OCI-LY3 (cell line): ENCODE measurements at regions not wholly inside any gene's neighbourhood (a gene's known extent, or its start where the extent isn't known, plus 50 kb on each side); places are given as distances from the start of the nearest gene placed in this dataset.

ENCODE experiments used
- H2AFZ ChIP-seq: fragments of 200-600, 300-600 bp; shearing (Covaris generic); 2 replicates; pipeline ENCODE4 v1.6.0; 2014; ENCODE audit warnings: antibody characterized with exemption, low read depth, low read length
- H3K27ac ChIP-seq: fragments of 200-600, 300-600 bp; sonication (generic); 2 replicates; pipeline ENCODE4 v1.5.1; 2014; ENCODE audit warnings: mild to moderate bottlenecking, low read length, moderate library complexity, mixed read lengths
- H3K27me3 ChIP-seq: fragments of 200-600, 300-600 bp; sonication (generic); 2 replicates; pipeline ENCODE4 v1.6.1; 2014; ENCODE audit warnings: low read depth, low read length, mixed read lengths
- H3K36me3 ChIP-seq: fragments of 200-600, 300-600 bp; sonication (generic); replicated peaks from 2 replicates; pipeline ENCODE3; 2014; ENCODE audit warnings: low read depth, low read length, mixed read lengths
- H3K4me1 ChIP-seq: fragments of 300-600, 200-600 bp; sonication (generic); 2 replicates; pipeline ENCODE4 v1.6.1; 2014; ENCODE audit warnings: low read length, mixed read lengths
- H3K4me2 ChIP-seq: fragments of 200-600, 300-600 bp; sonication (generic); 2 replicates; pipeline ENCODE4 v1.6.1; 2014; ENCODE audit warnings: low read length, mixed read lengths
- H3K4me3 ChIP-seq: fragments of 300-600, 200-600 bp; sonication (generic); 2 replicates; pipeline ENCODE4 v1.5.1; 2014; ENCODE audit warnings: antibody characterized with exemption, mild to moderate bottlenecking, low read length, moderate library complexity
- H3K79me2 ChIP-seq: fragments of 300-600, 200-600 bp; shearing (Covaris generic); 2 replicates; pipeline ENCODE4 v1.6.1; 2014; ENCODE audit warnings: mild to moderate bottlenecking, low read length, mixed read lengths
- H3K9ac ChIP-seq: fragments of 300-600, 200-600 bp; shearing (Covaris generic); 2 replicates; pipeline ENCODE4 v1.6.0; 2014; ENCODE audit warnings: mild to moderate bottlenecking, low read length, moderate library complexity
- H3K9me3 ChIP-seq: fragments of 200-600, 300-600 bp; shearing (Covaris generic); 2 replicates; pipeline ENCODE4 v1.6.1; 2014; ENCODE audit warnings: low read length, mixed read lengths; ENCODE audit not compliant: insufficient read depth
- H4K20me1 ChIP-seq: fragments of 200-600, 300-600 bp; sonication (generic); 2 replicates; pipeline ENCODE4 v1.6.1; 2016; ENCODE audit warnings: low read length, mixed read lengths; ENCODE audit not compliant: insufficient read depth
- EZH2phosphoT487 ChIP-seq: fragments of 200-600 bp; shearing (Covaris generic); IDR thresholded peaks from 2 replicates; pipeline ENCODE4 v1.6.1; 2018; ENCODE audit warnings: antibody characterized with exemption, mixed run types, low read depth
- TF ChIP-seq, protein P1 (sequence below): fragments of 200-600, 300-600 bp; sonication (generic); IDR thresholded peaks from 2 replicates; pipeline ENCODE4 v1.5.1; 2014; ENCODE audit warnings: antibody characterized with exemption, low read length, low read depth

- Histone ChIP-seq H3K27ac (no peak overlapping the region), H3K9me3 (no peaks in the 10 kb centered on the region), H3K4me2 (no peak overlapping the region), H3K4me3 (no peak overlapping the region), H3K79me2 (no peaks in the 10 kb centered on the region), H3K36me3 (no peaks in the 10 kb centered on the region), H2AFZ (no peak overlapping the region), H4K20me1 (no peaks in the 10 kb centered on the region), H3K9ac (no peak overlapping the region), H3K4me1 (no peaks in the 10 kb centered on the region), H3K27me3 (peaks cover 4% of the 10 kb centered on the region)
- TF ChIP-seq, protein P1, sequence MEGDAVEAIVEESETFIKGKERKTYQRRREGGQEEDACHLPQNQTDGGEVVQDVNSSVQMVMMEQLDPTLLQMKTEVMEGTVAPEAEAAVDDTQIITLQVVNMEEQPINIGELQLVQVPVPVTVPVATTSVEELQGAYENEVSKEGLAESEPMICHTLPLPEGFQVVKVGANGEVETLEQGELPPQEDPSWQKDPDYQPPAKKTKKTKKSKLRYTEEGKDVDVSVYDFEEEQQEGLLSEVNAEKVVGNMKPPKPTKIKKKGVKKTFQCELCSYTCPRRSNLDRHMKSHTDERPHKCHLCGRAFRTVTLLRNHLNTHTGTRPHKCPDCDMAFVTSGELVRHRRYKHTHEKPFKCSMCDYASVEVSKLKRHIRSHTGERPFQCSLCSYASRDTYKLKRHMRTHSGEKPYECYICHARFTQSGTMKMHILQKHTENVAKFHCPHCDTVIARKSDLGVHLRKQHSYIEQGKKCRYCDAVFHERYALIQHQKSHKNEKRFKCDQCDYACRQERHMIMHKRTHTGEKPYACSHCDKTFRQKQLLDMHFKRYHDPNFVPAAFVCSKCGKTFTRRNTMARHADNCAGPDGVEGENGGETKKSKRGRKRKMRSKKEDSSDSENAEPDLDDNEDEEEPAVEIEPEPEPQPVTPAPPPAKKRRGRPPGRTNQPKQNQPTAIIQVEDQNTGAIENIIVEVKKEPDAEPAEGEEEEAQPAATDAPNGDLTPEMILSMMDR, result no peak
- no peak for TF ChIP-seq EZH2phosphoT487
Observed at GRCh38 chr12:105939181-105939721, 199.5 kb downstream of the NUAK1 start.

DNA sequence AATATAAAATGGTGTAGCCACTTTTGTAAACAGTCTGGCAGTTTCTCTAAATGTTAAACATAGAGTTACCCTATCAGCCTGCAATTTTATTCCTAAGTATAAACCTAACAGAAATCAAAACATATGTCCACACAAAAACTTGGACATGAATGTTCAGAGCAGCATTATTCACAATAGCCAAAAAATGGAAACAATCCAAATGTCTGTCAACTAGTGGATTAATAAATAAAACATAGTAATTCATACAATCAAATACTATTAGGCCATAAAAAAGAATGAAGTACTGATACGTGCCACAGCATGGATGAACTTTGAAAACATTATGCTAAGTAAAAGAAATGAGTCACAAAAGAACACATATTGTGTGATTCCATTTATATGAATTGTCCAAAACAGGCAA lies 196.5 kb downstream of the NUAK1 start:
- Histone ChIP-seq H3K27ac (no peak overlapping the region), H4K20me1 (no peaks in the 10 kb centered on the region), H3K36me3 (no peaks in the 10 kb centered on the region), H2AFZ (no peak overlapping the region), H3K79me2 (no peaks in the 10 kb centered on the region), H3K9ac (no peak overlapping the region), H3K9me3 (no peaks in the 10 kb centered on the region), H3K4me1 (no peaks in the 10 kb centered on the region), H3K27me3 (no peaks in the 10 kb centered on the region; the same call in 1 of the 2 replicates), H3K4me3 (no peak overlapping the region), H3K4me2 (no peak overlapping the region)
- TF ChIP-seq, protein P1, result no peak
- TF ChIP-seq EZH2phosphoT487, result no peak

DNA sequence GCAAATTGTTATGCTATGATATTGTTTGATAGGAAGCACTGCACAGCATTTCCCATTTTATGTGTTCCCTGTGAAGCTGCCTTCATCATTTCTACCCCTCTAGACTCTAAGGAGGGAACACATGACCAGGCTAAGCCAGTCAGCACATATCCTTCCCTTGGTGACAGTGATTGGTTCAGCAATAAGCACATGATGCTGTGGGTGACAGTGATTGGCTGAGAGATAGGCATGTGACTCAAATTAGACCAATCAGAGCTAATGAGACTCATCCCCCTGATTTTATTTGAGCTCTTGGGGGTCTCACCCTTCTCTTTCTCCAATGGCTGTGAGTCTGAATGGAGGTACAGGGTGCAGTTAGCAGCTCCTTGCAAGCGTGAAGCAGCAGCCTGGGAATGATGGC lies 195.2 kb downstream of the NUAK1 start:
- no peak overlapping the region for H3K27ac ChIP-seq
- TF ChIP-seq, protein P1, result no peak
- H2AFZ ChIP-seq, result no peak overlapping the region
- H4K20me1 ChIP-seq, result no peaks in the 10 kb centered on the region
- no peak overlapping the region for H3K9ac ChIP-seq
- H3K79me2 ChIP-seq, result no peaks in the 10 kb centered on the region
- H3K4me3 ChIP-seq, result no peak overlapping the region
- no peak overlapping the region for H3K4me2 ChIP-seq
- no peaks in the 10 kb centered on the region for H3K36me3 ChIP-seq
- no peaks in the 10 kb centered on the region for H3K4me1 ChIP-seq
- H3K9me3 ChIP-seq, result no peaks in the 10 kb centered on the region
- no peaks in the 10 kb centered on the region; the same call in 1 of the 2 replicates for H3K27me3 ChIP-seq

GRCh38 chr12:105944628-105945027 lies 194.1 kb downstream of the NUAK1 start:
- no peak overlapping the region for H3K9ac ChIP-seq
- TF ChIP-seq, protein P1, result no peak
- no peak for TF ChIP-seq EZH2phosphoT487
- H3K79me2 ChIP-seq, result no peaks in the 10 kb centered on the region
- no peaks in the 10 kb centered on the region for H3K4me1 ChIP-seq
- H4K20me1 ChIP-seq, result no peaks in the 10 kb centered on the region
- H3K27ac ChIP-seq, result no peak overlapping the region
- no peak overlapping the region for H3K4me3 ChIP-seq
- H3K4me2 ChIP-seq, result no peak overlapping the region
- no peaks in the 10 kb centered on the region for H3K9me3 ChIP-seq
- no peak overlapping the region for H2AFZ ChIP-seq
- no peaks in the 10 kb centered on the region for H3K36me3 ChIP-seq
- H3K27me3 ChIP-seq, result no peaks in the 10 kb centered on the region; the same call in 1 of the 2 replicates
